ENCODE measurements at regions not wholly inside any gene's neighbourhood (a gene's known extent, or its start where the extent isn't known, plus 50 kb on each side); places are given as distances from the start of the nearest gene placed in this dataset.

DNA sequence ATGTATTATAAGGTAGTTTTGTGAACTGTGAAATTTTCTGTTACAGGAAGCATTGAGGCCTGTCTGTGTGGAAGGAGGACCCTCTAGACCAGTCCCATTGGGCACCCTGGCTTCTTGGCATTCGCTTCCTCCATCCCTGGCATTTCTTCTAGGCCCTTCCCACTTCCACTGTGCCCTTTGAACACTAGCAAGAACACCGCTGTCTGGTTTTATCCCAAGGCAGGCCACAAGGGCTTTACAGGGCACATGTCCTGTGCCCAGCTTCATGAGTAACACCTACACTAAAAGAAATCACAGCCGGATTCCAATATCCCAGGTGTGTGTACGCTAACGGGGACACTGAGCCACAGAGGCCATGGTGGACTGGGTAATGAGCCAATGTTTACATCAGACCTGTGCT lies 99.8 kb downstream of the ADRB2 start:
- no peaks in the 10 kb centered on the region for H3K36me3 ChIP-seq
- H3K27ac ChIP-seq: no peak overlapping the region
- H3K27me3 ChIP-seq: no peaks in the 10 kb centered on the region
- intact Hi-C loops (cut with DNase I; ENCODE audit: low total_unique reads) (no loop called here), in situ Hi-C loops (cut with MboI; ENCODE audit: low pct_ligation_motif_present in 1 of 4, low pct_unique_long_range_greater_than_20kb in 1 of 4, low sequenced_read_pairs in 3 of 4) (no loop called here)
- DNase-seq: no peak
- no peak overlapping the region for H3K4me3 ChIP-seq
- TF ChIP-seq POLR2A (IDR thresholded peaks at IDR 0.05): no peak
- no peaks in the 10 kb centered on the region for H3K9me3 ChIP-seq
- H3K4me1 ChIP-seq: peaks cover 0 to 10% (median 0%) of the 10 kb centered on the region in 4 donors
- 89 to 93% methylated on average over 4 to 5 of the region's 5 CpGs for WGBS, 2 donors (ENCODE audit: low coverage in 1 of 2)

DNA sequence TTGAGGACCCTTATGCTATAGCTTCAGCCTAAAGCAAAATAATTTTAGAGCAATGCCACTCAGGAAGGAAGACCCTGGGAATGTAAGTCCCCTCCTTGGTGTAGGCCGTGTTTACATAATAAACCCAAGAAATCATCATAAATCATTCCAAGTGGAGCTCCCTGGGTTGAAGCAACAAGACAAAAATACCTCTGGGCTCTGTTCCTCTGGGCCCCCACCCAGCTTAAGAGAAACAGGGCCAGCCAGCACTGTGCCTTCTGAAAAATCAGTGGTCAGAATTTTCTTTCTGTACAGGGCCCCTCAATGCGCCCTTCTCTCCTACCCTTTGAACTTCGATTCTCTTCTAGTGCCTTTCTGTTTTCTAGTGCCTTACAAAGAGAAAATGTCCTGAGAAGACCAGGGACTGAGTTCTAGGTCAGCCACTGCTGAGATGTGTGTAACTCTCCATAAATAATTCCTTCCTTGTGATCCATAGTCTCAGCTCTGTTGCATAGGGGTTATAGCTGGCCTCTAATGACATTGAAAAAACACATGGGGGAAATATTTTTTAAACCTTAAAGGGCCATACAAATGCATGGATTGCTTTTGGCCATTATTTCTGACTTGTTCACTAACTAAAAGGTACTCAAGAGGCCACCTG lies 101.0 kb downstream of the ADRB2 start:
- Histone ChIP-seq H3K9me3 (no peaks in the 10 kb centered on the region), H3K4me1 (peaks cover 0 to 12% (median 0%) of the 10 kb centered on the region in 4 donors), H3K27me3 (no peaks in the 10 kb centered on the region), H3K27ac (no peak overlapping the region), H3K36me3 (no peaks in the 10 kb centered on the region), H3K4me3 (no peak overlapping the region)
- no peak for TF ChIP-seq POLR2AphosphoS5 (IDR thresholded peaks at IDR 0.05)
- TF ChIP-seq, protein P1, sequence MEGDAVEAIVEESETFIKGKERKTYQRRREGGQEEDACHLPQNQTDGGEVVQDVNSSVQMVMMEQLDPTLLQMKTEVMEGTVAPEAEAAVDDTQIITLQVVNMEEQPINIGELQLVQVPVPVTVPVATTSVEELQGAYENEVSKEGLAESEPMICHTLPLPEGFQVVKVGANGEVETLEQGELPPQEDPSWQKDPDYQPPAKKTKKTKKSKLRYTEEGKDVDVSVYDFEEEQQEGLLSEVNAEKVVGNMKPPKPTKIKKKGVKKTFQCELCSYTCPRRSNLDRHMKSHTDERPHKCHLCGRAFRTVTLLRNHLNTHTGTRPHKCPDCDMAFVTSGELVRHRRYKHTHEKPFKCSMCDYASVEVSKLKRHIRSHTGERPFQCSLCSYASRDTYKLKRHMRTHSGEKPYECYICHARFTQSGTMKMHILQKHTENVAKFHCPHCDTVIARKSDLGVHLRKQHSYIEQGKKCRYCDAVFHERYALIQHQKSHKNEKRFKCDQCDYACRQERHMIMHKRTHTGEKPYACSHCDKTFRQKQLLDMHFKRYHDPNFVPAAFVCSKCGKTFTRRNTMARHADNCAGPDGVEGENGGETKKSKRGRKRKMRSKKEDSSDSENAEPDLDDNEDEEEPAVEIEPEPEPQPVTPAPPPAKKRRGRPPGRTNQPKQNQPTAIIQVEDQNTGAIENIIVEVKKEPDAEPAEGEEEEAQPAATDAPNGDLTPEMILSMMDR (IDR thresholded peaks at IDR 0.05): no peak
- TF ChIP-seq EP300 (IDR thresholded peaks at IDR 0.05; ENCODE audit: low read depth): no peak
- TF ChIP-seq POLR2A (IDR thresholded peaks at IDR 0.05): no peak
- intact Hi-C loops (cut with DNase I; ENCODE audit: low total_unique reads): no loop called here
- WGBS, 2 donors (ENCODE audit: low coverage in 1 of 2): 77 to 85% methylated on average over 2 to 3 of the region's 3 CpGs
- in situ Hi-C loops (cut with MboI; ENCODE audit: low pct_ligation_motif_present in 1 of 4, low pct_unique_long_range_greater_than_20kb in 1 of 4, low sequenced_read_pairs in 3 of 4): no loop called here
- no peak for DNase-seq

DNA sequence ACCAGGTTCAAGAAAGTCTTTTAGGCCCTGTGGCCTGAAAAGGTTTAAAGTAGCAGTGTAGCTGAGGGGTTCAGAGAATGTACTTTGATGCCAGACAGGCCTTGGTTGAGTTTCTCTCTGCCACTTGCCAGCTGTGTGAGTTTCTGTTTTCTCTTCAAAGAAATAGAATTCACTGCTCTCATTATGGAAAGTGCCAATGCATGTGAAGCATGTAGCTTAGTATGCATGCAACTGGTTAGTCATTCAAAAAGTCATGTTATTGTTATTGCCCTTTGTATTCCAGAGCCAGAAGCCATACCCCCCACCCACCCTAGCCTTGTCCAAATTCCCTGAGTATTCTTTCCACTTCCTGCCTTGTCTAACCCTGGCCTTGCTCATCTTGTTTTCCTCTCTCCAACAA lies 101.7 kb downstream of the ADRB2 start:
- Histone ChIP-seq H3K36me3 (no peaks in the 10 kb centered on the region), H3K27ac (no peak overlapping the region), H3K9me3 (no peaks in the 10 kb centered on the region), H3K4me1 (peaks cover 0 to 15% (median 0%) of the 10 kb centered on the region in 4 donors), H3K27me3 (no peaks in the 10 kb centered on the region), H3K4me3 (no peak overlapping the region)
- TF ChIP-seq, protein P1 (IDR thresholded peaks at IDR 0.05): no peak
- no peak for TF ChIP-seq POLR2AphosphoS5 (IDR thresholded peaks at IDR 0.05)
- TF ChIP-seq POLR2A (IDR thresholded peaks at IDR 0.05): no peak
- no peak for TF ChIP-seq EP300 (IDR thresholded peaks at IDR 0.05; ENCODE audit: low read depth)
- in situ Hi-C loops (cut with MboI; ENCODE audit: low pct_ligation_motif_present in 1 of 4, low pct_unique_long_range_greater_than_20kb in 1 of 4, low sequenced_read_pairs in 3 of 4) (no loop called here), intact Hi-C loops (cut with DNase I; ENCODE audit: low total_unique reads) (no loop called here)
- DNase-seq: no peak

DNA sequence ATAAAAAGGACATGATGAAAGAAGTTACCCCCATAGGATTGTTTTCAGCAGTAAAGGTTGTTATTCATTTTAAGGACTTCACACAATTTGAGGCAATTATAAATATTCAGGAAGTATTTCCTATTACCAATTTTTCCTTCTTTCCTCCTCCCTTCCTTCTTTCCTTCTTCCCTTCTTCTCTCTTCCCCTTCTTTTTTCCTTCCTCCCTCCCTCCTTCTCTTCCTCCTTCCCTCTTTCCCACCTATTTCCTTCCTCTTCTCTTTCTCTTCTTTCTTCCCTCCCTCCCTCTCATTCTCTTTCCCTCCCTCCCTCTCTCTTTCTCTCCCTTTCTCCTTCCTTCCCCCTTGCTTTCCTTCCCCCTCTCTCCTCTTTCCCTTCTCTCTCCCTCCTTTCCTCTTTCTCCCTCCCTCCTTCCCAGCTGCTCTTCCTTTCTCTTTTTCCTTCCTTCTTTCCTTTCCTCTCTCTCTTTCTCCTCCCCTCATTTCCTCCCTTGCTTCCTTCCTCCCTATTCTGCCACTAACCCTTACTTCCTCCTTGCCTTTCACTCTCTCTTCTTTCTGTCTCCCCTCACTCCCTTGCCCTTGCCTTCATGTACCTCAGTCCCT lies 105.1 kb downstream of the ADRB2 start:
- intact Hi-C loops (cut with DNase I; ENCODE audit: low total_unique reads): no loop called here
- DNase-seq: no peak
- H3K36me3 ChIP-seq: no peaks in the 10 kb centered on the region

More for the DNA sequence above, 105.1 kb downstream of the ADRB2 start:
- Histone ChIP-seq H3K4me1 (peaks cover 0 to 10% (median 0%) of the 10 kb centered on the region in 4 donors), H3K27ac (no peak overlapping the region), H3K9me3 (no peaks in the 10 kb centered on the region), H3K4me3 (no peak overlapping the region), H3K27me3 (no peaks in the 10 kb centered on the region)
- in situ Hi-C loops (cut with MboI; ENCODE audit: low pct_ligation_motif_present in 1 of 4, low pct_unique_long_range_greater_than_20kb in 1 of 4, low sequenced_read_pairs in 3 of 4): no loop called here
- TF ChIP-seq, protein P1 (IDR thresholded peaks at IDR 0.05): no peak
- no peak for TF ChIP-seq POLR2AphosphoS5 (IDR thresholded peaks at IDR 0.05)
- TF ChIP-seq POLR2A (IDR thresholded peaks at IDR 0.05): no peak
- no peak for TF ChIP-seq EP300 (IDR thresholded peaks at IDR 0.05; ENCODE audit: low read depth)
